ENCODE measurements at regions not wholly inside any gene's neighbourhood (a gene's known extent, or its start where the extent isn't known, plus 50 kb on each side); places are given as distances from the start of the nearest gene placed in this dataset.

DNA sequence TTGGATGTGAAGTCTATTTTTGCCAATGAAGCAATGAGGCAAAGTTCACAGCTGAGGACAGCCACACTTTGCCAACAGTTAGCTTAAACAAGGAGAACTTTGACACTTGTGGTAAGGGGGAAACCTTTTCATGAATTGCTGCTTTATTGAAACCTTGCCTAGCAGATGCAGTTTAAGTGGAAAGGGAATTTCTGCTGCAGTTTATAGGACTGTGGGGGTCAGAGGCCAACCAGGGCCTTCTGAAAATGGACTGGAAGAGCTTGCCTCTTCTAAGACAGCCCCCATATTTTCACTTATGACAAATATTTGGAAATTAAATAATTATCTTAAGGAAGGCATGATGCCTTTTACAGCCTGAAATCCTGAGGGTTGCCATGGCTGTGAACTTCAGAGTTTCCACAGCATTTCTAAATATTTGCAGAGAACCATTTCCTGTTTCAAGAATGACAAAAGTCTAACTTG lies 550.3 kb downstream of the RAB28 start:
- FAIRE-seq = no peak

GRCh38 chr4:12932203-12932788 lies 551.8 kb downstream of the RAB28 start:
- Histone ChIP-seq H3K9ac (ENCODE audit: control insufficient read depth, extremely low read depth, insufficient read depth, low read length) (no peak overlapping the region), H3K4me1 (ENCODE audit: control insufficient read depth, extremely low read depth, insufficient read depth, low read length) (no peaks in the 10 kb centered on the region), H3K4me3 (ENCODE audit: control insufficient read depth in 2 of 3, extremely low read depth in 1 of 3, insufficient read depth in 2 of 3, low read depth in 1 of 3, low read length in 3 of 3) (no peak overlapping the region), H3K9me3 (ENCODE audit: control insufficient read depth, low read depth, low read length) (no peaks in the 10 kb centered on the region), H3K4me2 (ENCODE audit: control insufficient read depth, extremely low read depth, insufficient read depth, low read depth, low read length) (no peak overlapping the region), H3K9me1 (ENCODE audit: control insufficient read depth, extremely low read depth, insufficient read depth, low read length) (no peaks in the 10 kb centered on the region), H3K79me2 (ENCODE audit: control insufficient read depth, insufficient read depth, low read length) (no peaks in the 10 kb centered on the region), H3K27ac (ENCODE audit: control insufficient read depth, insufficient read depth, low read length) (no peak overlapping the region), H3K36me3 (ENCODE audit: control insufficient read depth in 2 of 2, extremely low read depth in 1 of 2, insufficient read depth in 2 of 2, low read length in 2 of 2) (no peaks in the 10 kb centered on the region), H3K27me3 (ENCODE audit: control insufficient read depth, extremely low read depth, insufficient read depth, low read length) (no peaks in the 10 kb centered on the region), H4K20me1 (ENCODE audit: control insufficient read depth, extremely low read depth, insufficient read depth, low read length) (no peaks in the 10 kb centered on the region), H2AFZ (ENCODE audit: control insufficient read depth, low read length) (no peak overlapping the region)
- dilution Hi-C loops (cut with MboI; ENCODE audit: extremely low pct_ligation_motif_present, low sequenced_read_pairs) = no loop called here
- no peak for FAIRE-seq
- TF ChIP-seq, protein P1, sequence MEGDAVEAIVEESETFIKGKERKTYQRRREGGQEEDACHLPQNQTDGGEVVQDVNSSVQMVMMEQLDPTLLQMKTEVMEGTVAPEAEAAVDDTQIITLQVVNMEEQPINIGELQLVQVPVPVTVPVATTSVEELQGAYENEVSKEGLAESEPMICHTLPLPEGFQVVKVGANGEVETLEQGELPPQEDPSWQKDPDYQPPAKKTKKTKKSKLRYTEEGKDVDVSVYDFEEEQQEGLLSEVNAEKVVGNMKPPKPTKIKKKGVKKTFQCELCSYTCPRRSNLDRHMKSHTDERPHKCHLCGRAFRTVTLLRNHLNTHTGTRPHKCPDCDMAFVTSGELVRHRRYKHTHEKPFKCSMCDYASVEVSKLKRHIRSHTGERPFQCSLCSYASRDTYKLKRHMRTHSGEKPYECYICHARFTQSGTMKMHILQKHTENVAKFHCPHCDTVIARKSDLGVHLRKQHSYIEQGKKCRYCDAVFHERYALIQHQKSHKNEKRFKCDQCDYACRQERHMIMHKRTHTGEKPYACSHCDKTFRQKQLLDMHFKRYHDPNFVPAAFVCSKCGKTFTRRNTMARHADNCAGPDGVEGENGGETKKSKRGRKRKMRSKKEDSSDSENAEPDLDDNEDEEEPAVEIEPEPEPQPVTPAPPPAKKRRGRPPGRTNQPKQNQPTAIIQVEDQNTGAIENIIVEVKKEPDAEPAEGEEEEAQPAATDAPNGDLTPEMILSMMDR (optimal IDR thresholded peaks at IDR 0.05 in 1 of 3, IDR thresholded peaks at IDR 0.05 in 1 of 3, conservative IDR thresholded peaks at IDR 0.05 in 1 of 3; ENCODE audit: extremely low read depth in 1 of 3, insufficient read depth in 2 of 3, low read length in 3 of 3) = no peak
- no peak for TF ChIP-seq EZH2 (IDR thresholded peaks at IDR 0.05; ENCODE audit: low read length)
- no peak for DNase-seq (ENCODE audit: low read depth, low spot score)

More for the DNA sequence above, 550.3 kb downstream of the RAB28 start:
- DNase-seq (ENCODE audit: low read depth, low spot score) = no peak
- TF ChIP-seq EZH2 (IDR thresholded peaks at IDR 0.05; ENCODE audit: low read length) = no peak
- TF ChIP-seq, protein P1 (optimal IDR thresholded peaks at IDR 0.05 in 1 of 3, IDR thresholded peaks at IDR 0.05 in 1 of 3, conservative IDR thresholded peaks at IDR 0.05 in 1 of 3; ENCODE audit: extremely low read depth in 1 of 3, insufficient read depth in 2 of 3, low read length in 3 of 3) = no peak
- H3K4me2 ChIP-seq (ENCODE audit: control insufficient read depth, extremely low read depth, insufficient read depth, low read depth, low read length) = no peak overlapping the region
- H3K9ac ChIP-seq (ENCODE audit: control insufficient read depth, extremely low read depth, insufficient read depth, low read length) = no peak overlapping the region
- H3K4me3 ChIP-seq (ENCODE audit: control insufficient read depth in 2 of 3, extremely low read depth in 1 of 3, insufficient read depth in 2 of 3, low read depth in 1 of 3, low read length in 3 of 3) = no peak overlapping the region
- no peaks in the 10 kb centered on the region for H3K4me1 ChIP-seq (ENCODE audit: control insufficient read depth, extremely low read depth, insufficient read depth, low read length)
- H4K20me1 ChIP-seq (ENCODE audit: control insufficient read depth, extremely low read depth, insufficient read depth, low read length) = no peaks in the 10 kb centered on the region
- H3K79me2 ChIP-seq (ENCODE audit: control insufficient read depth, insufficient read depth, low read length) = no peaks in the 10 kb centered on the region
- no peaks in the 10 kb centered on the region for H3K9me1 ChIP-seq (ENCODE audit: control insufficient read depth, extremely low read depth, insufficient read depth, low read length)
- no peaks in the 10 kb centered on the region for H3K9me3 ChIP-seq (ENCODE audit: control insufficient read depth, low read depth, low read length)
- H3K36me3 ChIP-seq (ENCODE audit: control insufficient read depth in 2 of 2, extremely low read depth in 1 of 2, insufficient read depth in 2 of 2, low read length in 2 of 2) = no peaks in the 10 kb centered on the region
- H3K27ac ChIP-seq (ENCODE audit: control insufficient read depth, insufficient read depth, low read length) = no peak overlapping the region
- dilution Hi-C loops (cut with MboI; ENCODE audit: extremely low pct_ligation_motif_present, low sequenced_read_pairs) = no loop called here
- H3K27me3 ChIP-seq (ENCODE audit: control insufficient read depth, extremely low read depth, insufficient read depth, low read length) = no peaks in the 10 kb centered on the region
- H2AFZ ChIP-seq (ENCODE audit: control insufficient read depth, low read length) = no peak overlapping the region

Measured in keratinocyte (primary cell).